ENCODE measurements at regions not wholly inside any gene's neighbourhood (a gene's known extent, or its start where the extent isn't known, plus 50 kb on each side); places are given as distances from the start of the nearest gene placed in this dataset.

DNA sequence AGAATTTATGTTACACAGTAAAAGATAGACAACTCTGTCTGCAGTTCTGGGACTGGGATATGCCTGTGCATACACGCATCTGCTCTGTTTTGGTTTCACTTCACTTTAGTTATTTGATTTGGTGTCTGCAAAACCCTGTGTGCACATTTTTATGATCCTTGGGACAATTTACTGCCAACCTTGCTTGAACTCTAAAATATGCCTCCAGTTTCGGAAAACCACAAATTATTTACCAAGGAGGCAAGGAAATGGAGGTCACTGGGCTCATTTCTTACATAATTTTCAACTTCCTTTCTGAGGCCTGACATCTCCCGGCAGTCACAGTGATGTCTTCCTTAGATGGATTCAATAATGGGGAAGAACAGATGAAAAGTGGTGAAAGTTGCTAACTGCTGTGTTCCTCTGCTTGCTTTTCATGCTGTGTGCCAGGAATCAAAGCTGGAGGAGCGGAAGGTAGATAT lies 61.2 kb upstream of the TAF11L2 start:
- Mint-ChIP-seq H3K4me3 (no peak overlapping the region), H3K27me3 (no peaks in the 10 kb centered on the region), H3K9me3 (peaks cover 3% of the 10 kb centered on the region), H3K36me3 (ENCODE audit: low read depth) (no peaks in the 10 kb centered on the region), H3K4me1 (no peaks in the 10 kb centered on the region), H3K27ac (no peak overlapping the region)
- no peak for DNase-seq
- POLR2A ChIA-PET = no interaction called here
- CTCF ChIA-PET = no interaction called here

DNA sequence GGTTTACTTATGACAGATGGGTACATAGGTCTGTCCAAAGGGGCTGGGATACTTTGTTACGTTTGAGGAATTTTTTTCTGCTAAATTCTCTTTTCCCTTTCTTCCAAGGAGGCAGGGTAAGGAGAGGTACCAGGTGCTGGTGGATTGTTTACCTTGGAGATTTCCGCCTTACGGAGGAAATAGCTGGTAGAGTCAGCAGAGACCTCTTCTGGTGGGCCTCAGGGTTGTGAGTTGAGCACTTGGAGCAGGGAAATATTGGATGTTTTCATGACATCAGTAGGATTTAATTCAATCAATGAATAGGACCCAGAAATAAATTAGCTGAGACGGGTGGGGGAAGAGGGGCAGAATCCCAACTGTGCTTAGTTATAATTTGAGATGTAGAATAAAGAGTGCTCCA lies 60.0 kb upstream of the TAF11L2 start:
- Mint-ChIP-seq H3K4me3 (no peak overlapping the region), H3K27ac (no peak overlapping the region), H3K4me1 (no peaks in the 10 kb centered on the region), H3K27me3 (no peaks in the 10 kb centered on the region), H3K36me3 (ENCODE audit: low read depth) (no peaks in the 10 kb centered on the region), H3K9me3 (peaks cover 6% of the 10 kb centered on the region)
- ChIA-PET POLR2A (no interaction called here), CTCF (no interaction called here)
- DNase-seq = no peak

DNA sequence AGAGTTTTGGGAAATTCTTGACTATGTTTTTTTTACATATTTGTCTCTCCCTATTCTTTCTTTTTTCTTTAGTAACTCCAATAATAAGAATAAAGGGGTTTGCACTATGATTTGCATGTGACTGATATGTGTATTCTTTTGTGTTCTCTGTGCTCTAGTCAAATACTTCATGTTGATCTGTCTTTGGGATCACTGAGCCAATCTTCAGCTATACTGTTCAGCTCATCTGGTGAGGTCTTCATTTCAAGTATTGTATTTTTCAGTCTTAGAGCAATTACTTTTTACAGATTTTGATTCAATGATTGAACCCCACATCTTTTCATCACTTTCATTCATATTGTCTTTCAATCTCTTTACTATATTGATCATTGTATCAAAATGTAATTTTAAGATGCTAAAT lies 58.1 kb upstream of the TAF11L2 start:
- Mint-ChIP-seq H3K4me3 (no peak overlapping the region), H3K27ac (no peak overlapping the region), H3K9me3 (peaks cover 11% of the 10 kb centered on the region), H3K36me3 (ENCODE audit: low read depth) (no peaks in the 10 kb centered on the region), H3K27me3 (no peaks in the 10 kb centered on the region), H3K4me1 (no peaks in the 10 kb centered on the region)
- no peak for DNase-seq
- POLR2A ChIA-PET = no interaction called here
- CTCF ChIA-PET = no interaction called here

DNA sequence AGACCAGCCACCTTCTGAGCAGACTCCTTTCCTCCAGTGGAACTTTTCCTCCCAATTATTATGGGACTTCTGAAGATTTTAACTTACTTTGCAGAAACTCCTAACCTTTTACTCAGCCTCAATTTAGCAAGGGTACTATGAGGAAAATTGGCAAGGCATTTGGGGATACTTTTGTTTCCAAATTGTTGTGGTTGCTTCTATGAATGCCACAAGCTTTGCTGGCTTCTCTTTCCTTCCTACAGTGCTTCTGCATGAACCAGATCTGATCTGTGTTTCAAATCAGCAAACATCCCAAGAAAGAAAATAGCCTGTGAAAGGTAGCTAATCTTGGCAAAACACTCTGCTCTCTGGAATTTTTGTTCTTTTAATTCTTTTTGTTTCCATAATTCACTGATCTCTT lies 57.3 kb upstream of the TAF11L2 start:
- Mint-ChIP-seq H3K27ac (no peak overlapping the region), H3K27me3 (no peaks in the 10 kb centered on the region), H3K4me3 (no peak overlapping the region), H3K9me3 (peaks cover 11% of the 10 kb centered on the region), H3K4me1 (no peaks in the 10 kb centered on the region), H3K36me3 (ENCODE audit: low read depth) (no peaks in the 10 kb centered on the region)
- CTCF ChIA-PET = no interaction called here
- DNase-seq = no peak
- POLR2A ChIA-PET = no interaction called here

DNA sequence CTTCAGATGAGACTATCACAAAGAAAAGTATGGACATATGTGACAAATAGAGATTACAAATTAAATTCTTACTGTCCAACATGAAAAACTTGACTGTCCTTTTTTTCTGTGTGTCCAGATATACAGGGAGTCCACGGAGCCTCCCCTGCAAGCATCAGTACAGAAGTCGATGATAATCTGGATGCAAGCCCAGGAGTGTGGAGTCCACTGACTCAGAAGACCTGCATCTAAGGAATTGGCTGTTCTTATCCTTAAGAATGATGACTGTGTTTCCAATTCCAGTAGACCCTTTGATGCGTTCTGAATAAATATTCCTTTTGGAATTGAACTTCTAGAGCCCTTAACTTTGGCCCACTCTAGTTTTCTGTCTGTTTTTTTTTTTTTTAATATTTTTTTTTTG lies 56.7 kb upstream of the TAF11L2 start:
- POLR2A ChIA-PET = no interaction called here
- peaks cover 11% of the 10 kb centered on the region for H3K9me3 Mint-ChIP-seq
- no peaks in the 10 kb centered on the region for H3K36me3 Mint-ChIP-seq (ENCODE audit: low read depth)
- H3K4me3 Mint-ChIP-seq = no peak overlapping the region
- H3K27me3 Mint-ChIP-seq = no peaks in the 10 kb centered on the region
- no peaks in the 10 kb centered on the region for H3K4me1 Mint-ChIP-seq
- H3K27ac Mint-ChIP-seq = no peak overlapping the region
- DNase-seq = no peak
- CTCF ChIA-PET = no interaction called here

DNA sequence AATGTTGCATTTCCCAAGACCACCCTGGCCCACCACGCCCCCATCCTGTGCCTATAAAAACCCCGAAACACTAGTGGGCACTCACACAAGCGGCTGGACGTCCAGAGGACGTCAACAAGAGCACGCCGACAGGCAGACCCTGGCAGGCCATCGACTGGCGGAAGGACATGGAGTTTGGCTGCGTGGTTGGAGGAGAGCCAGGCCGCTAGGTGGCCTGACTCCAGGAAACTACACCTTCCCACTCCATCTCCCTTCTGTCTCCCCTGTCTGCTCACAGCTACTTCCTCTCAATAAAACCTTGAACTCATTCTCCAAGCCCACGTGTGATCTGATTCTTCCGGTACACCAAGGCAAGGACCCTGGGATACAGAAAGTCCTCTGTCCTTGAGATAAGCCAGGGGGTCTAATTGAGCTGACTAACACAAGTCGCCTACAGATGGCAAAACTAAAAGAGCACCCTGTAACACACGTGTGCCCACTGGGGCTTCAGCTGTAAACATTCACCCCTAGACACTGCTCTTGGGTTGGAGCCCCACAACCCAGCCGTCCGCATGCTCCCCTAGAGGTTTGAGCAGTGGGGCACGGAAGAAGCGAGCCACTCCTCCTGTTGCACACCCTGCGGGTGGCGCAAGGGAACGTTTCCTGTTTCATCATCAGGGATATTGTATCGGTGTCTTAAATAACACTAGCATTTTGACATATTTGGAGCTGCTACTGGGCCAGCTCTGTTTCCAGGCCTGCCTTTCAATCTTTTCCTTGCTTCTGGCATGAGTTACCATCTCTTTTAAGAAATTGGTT lies 54.5 kb upstream of the TAF11L2 start:
- ChIA-PET CTCF (no interaction called here), POLR2A (no interaction called here)
- Mint-ChIP-seq H3K4me1 (no peaks in the 10 kb centered on the region), H3K36me3 (ENCODE audit: low read depth) (no peaks in the 10 kb centered on the region), H3K27me3 (no peaks in the 10 kb centered on the region), H3K4me3 (no peak overlapping the region), H3K27ac (no peak overlapping the region), H3K9me3 (peaks cover 9% of the 10 kb centered on the region)
- DNase-seq = no peak

DNA sequence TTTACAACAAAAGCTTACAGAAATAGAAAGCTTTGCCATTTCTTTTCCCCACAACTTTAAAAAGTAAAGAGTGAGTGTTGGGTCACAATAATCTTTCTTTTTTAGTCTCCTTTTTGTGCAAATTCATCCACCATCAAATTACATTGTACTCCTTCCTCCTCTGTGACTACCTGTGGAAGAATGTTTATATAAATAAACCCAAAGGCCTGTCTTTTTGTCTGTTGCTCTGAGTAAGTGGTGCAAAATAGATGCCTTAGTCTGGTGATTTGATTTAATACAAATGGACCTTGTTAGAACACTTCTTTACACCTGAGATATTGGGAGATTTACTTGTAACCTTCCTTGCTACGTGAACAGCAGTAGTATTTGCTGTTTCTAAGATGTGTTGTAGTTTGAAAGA lies 53.5 kb upstream of the TAF11L2 start:
- no peaks in the 10 kb centered on the region for H3K27me3 Mint-ChIP-seq
- no peak for DNase-seq
- no peaks in the 10 kb centered on the region for H3K36me3 Mint-ChIP-seq (ENCODE audit: low read depth)
- no peak overlapping the region for H3K4me3 Mint-ChIP-seq
- peaks cover 8% of the 10 kb centered on the region for H3K9me3 Mint-ChIP-seq
- no peak overlapping the region for H3K27ac Mint-ChIP-seq
- no peaks in the 10 kb centered on the region for H3K4me1 Mint-ChIP-seq
- CTCF ChIA-PET = no interaction called here
- POLR2A ChIA-PET = no interaction called here

DNA sequence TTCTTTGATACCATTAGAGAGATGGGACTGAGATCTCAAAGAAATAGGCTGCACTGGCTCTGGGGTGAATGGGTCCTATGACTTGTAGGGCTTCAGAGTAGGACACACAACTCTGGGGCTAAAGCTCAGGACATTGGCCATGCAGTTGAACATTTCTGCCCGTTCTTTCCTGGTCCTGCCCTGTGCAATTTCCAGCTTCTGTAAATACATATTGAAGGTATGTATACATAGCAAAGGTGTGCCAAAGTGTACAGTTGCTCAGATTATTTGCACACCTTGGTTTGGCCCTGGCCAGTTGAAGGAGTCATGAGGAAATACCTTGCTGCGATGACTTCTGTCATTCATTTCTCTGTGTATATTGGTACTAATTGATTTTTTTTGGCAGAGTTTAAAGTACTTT lies 52.8 kb upstream of the TAF11L2 start:
- Mint-ChIP-seq H3K9me3 (peaks cover 8% of the 10 kb centered on the region), H3K27ac (no peak overlapping the region), H3K4me1 (no peaks in the 10 kb centered on the region), H3K36me3 (ENCODE audit: low read depth) (no peaks in the 10 kb centered on the region), H3K4me3 (no peak overlapping the region), H3K27me3 (no peaks in the 10 kb centered on the region)
- ChIA-PET POLR2A (no interaction called here), CTCF (no interaction called here)
- no peak for DNase-seq
